Adrenal gland (tissue), 9 donors: ENCODE measurements at regions not wholly inside any gene's neighbourhood (a gene's known extent, or its start where the extent isn't known, plus 50 kb on each side); places are given as distances from the start of the nearest gene placed in this dataset.
A peak's percentile ranks its signal among the peaks of the same experiment; 100 is the strongest.

Source experiments
- DNase-seq, 7 donors: peaks; one replicate each; pipeline ENCODE4 v3.0.0-alpha.2; 2019 to 2020
- H3K27ac ChIP-seq, 5 donors: fragments of 200-600 bp; sonication (generic) in 4 of 5; 1 replicate in 3 of 5; 2 replicates in 2 of 5; pipeline versions ENCODE4 v1.5.1 to v1.8.0; 2016 to 2020; ENCODE audit warnings: mild to moderate bottlenecking in 1 of 5
- H3K27me3 ChIP-seq: fragments of 200-600 bp; 2 replicates; pipeline ENCODE4 v1.8.0; 2021
- H3K36me3 ChIP-seq, 2 donors: fragments of 200-600 bp; replicated peaks in 1 of 2; 1 replicate in 1 of 2; 2 replicates in 1 of 2; pipeline versions ENCODE4 v1.5.1 to v1.8.0; 2018 to 2022
- H3K4me1 ChIP-seq, 2 donors: fragments of 200-600 bp; replicated peaks in 1 of 2; 1 replicate in 1 of 2; 2 replicates in 1 of 2; pipeline versions ENCODE4 v1.5.1 to v1.8.0; 2018 to 2021
- H3K4me3 ChIP-seq, 4 donors: fragments of 200-600 bp; sonication (generic) in 3 of 4; one replicate each; pipeline ENCODE4 v1.5.1; 2016 to 2018
- H3K9me3 ChIP-seq, 3 donors: fragments of 200-600 bp; sonication (generic) in 1 of 3; replicated peaks in 1 of 3; 1 replicate in 2 of 3; 2 replicates in 1 of 3; pipeline versions ENCODE4 v1.5.1 to v1.8.0; 2016 to 2021
- POLR2A ChIP-seq, 2 donors: fragments of 450-650 bp; IDR thresholded peaks; one replicate each; pipeline ENCODE4 v1.6.1; 2017; ENCODE audit warnings: antibody characterized with exemption in 2 of 2, mild to moderate bottlenecking in 2 of 2, moderate library complexity in 1 of 2
- WGBS, 4 donors: extraction: QIAGEN DNeasy Blood & Tissue Kit in 2 of 4; methylation state at CpG; one replicate each; pipeline versions ENCODE4 v1.1.5 to v1.1.7; 2013 to 2017; 5-methylcytosine and 5-hydroxymethylcytosine counted together
- intact Hi-C, 2 donors: fragments of 100-400 bp; cut with DNase I; formaldehyde crosslinking; loops; one replicate each; pipeline versions ENCODE4 v1.14.1 to v1.15.0; 2022 to 2023
- TF ChIP-seq, protein P1 (sequence below), 6 experiments: fragments of 450-650 bp in 4 of 6; fragments of 200-600 bp in 2 of 6; sonication (generic) in 1 of 6; IDR thresholded peaks; 1 replicate in 5 of 6; 2 replicates in 1 of 6; pipeline versions ENCODE4 v1.5.1 to v1.8.0; 2016 to 2021; ENCODE audit warnings: antibody characterized with exemption in 6 of 6, mild to moderate bottlenecking in 2 of 6, moderate library complexity in 1 of 6
- donor health status: healthy with polysubstance abuse.
- donor health status: Bipolar disorder and iron deficiency.
- donor health status: DM: yes; HTN: yes; CAD: no.
- donor health status: DM: no; HTN: no; CAD: no.
- donor health status: DM: no; HTN: no; CAD: no.

DNA sequence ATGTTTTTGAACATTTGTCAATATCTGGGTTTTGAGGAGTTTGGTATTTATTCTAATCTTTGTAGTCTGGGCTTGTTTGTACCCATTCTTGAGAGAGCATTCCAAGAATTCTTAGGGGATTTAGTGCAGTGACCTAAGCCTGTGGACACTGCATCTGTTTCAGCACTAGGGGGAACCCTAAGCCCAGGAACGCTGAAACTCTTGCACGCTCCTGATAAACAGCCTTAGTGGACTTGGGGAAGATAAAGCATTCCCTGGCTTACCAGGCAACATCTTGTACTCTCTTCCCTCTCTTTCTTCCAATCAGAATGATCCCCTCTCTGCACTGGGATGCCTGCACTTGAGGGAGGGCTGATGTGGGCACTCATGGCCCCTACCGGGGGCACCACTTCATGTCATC lies 654.9 kb upstream of the HTR2C start:
- peaks cover 8% of the 10 kb centered on the region for H3K27me3 ChIP-seq
- no peaks in the 10 kb centered on the region for H3K4me1 ChIP-seq
- DNase-seq = peak in 6 of 7 donors; percentile 16 to 47 (median 36)
- no peak overlapping the region for H3K27ac ChIP-seq
- no peaks in the 10 kb centered on the region for H3K36me3 ChIP-seq
- intact Hi-C loops = no loop called here
- no peak for TF ChIP-seq POLR2A (IDR thresholded peaks at IDR 0.05)
- TF ChIP-seq, protein P1, sequence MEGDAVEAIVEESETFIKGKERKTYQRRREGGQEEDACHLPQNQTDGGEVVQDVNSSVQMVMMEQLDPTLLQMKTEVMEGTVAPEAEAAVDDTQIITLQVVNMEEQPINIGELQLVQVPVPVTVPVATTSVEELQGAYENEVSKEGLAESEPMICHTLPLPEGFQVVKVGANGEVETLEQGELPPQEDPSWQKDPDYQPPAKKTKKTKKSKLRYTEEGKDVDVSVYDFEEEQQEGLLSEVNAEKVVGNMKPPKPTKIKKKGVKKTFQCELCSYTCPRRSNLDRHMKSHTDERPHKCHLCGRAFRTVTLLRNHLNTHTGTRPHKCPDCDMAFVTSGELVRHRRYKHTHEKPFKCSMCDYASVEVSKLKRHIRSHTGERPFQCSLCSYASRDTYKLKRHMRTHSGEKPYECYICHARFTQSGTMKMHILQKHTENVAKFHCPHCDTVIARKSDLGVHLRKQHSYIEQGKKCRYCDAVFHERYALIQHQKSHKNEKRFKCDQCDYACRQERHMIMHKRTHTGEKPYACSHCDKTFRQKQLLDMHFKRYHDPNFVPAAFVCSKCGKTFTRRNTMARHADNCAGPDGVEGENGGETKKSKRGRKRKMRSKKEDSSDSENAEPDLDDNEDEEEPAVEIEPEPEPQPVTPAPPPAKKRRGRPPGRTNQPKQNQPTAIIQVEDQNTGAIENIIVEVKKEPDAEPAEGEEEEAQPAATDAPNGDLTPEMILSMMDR (IDR thresholded peaks at IDR 0.05) = peak in 5 of 6 experiments; percentile 41 to 64 (median 50)
- no peak overlapping the region for H3K4me3 ChIP-seq
- no peaks in the 10 kb centered on the region for H3K9me3 ChIP-seq
- WGBS, 4 donors = 33 to 72% (median 47%) methylated on average over 2 to 3 of the region's 3 CpGs

DNA sequence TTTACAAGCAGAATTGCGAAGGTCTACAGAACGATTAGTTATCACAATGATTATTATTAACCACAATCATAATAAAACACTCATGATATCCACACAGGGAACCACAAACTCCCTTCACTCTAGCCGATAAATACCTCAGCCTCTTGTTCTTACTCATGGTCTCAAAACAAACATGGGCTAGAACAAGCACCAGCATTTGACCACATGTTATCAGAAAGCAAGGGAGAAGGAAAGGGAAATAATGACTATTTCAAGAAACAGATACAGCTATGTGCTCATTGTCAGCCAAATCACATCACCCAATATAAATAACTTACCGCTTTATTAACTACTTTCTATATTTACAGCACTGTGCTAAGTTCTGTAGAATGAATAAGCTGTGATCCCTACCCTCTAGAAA lies 663.2 kb upstream of the HTR2C start:
- Histone ChIP-seq H3K27me3 (peaks cover 5% of the 10 kb centered on the region), H3K27ac (no peak overlapping the region), H3K36me3 (no peaks in the 10 kb centered on the region), H3K4me3 (no peak overlapping the region), H3K9me3 (no peaks in the 10 kb centered on the region), H3K4me1 (no peaks in the 10 kb centered on the region)
- DNase-seq = no peak
- 69 to 76% (median 75%) methylated on average over 4 of the region's 4 CpGs for WGBS, 4 donors
- intact Hi-C loops = no loop called here
- no peak for TF ChIP-seq POLR2A (IDR thresholded peaks at IDR 0.05)
- TF ChIP-seq, protein P1 (IDR thresholded peaks at IDR 0.05) = no peak

DNA sequence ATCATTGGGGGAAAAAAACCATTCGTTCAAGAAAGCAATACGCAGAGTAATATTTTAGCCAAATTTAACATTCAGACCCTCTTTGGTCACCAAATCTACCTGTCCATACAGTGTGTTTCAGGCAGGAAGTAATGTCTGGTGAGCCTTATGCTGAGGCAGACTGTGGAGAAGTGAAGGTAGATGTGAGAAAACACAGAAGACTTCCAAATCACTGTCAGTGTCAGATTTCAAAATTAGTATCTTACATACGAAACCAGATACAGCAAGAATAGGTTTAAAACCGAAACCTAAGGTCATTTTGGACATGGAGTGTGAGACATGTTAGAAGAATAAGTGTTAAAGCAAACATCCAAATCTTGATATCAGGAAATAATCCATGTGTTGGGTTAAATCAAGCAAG lies 664.5 kb upstream of the HTR2C start:
- Histone ChIP-seq H3K27ac (no peak overlapping the region), H3K4me3 (no peak overlapping the region), H3K27me3 (peaks cover 10% of the 10 kb centered on the region), H3K9me3 (no peaks in the 10 kb centered on the region), H3K4me1 (no peaks in the 10 kb centered on the region), H3K36me3 (no peaks in the 10 kb centered on the region)
- intact Hi-C loops = no loop called here
- DNase-seq = no peak
- TF ChIP-seq POLR2A (IDR thresholded peaks at IDR 0.05) = no peak
- TF ChIP-seq, protein P1 (IDR thresholded peaks at IDR 0.05) = no peak
- WGBS, 4 donors = 64 to 74% (median 70%) methylated on average over 4 of the region's 4 CpGs

DNA sequence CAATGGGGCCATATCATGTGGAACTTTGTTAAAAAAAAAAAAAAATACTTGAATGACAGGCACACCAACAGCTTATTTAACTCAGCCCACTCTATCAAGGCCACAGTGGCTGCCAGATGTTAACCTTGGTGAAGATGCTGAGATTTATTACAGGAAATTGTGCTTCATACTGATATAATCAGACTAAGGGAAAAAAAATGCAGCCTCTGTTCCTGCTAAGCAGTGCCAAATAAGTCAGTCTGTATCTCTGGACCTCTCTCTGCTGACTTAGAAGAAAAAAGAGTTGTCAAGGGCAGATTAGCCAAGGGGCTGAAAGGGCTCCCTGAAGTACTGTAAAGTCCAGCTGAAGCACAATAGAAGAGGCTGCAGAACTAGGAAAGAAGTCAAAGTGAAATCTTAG lies 677.7 kb upstream of the HTR2C start:
- intact Hi-C loops = no loop called here
- H3K4me3 ChIP-seq = no peak overlapping the region
- H3K27me3 ChIP-seq = peaks cover 11% of the 10 kb centered on the region
- DNase-seq = peak in 6 of 7 donors; percentile 24 to 66 (median 48)
- no peak for TF ChIP-seq POLR2A (IDR thresholded peaks at IDR 0.05)
- TF ChIP-seq, protein P1 (IDR thresholded peaks at IDR 0.05) = no peak
- H3K9me3 ChIP-seq = no peaks in the 10 kb centered on the region
- no peaks in the 10 kb centered on the region for H3K36me3 ChIP-seq
- no peak overlapping the region for H3K27ac ChIP-seq
- no peaks in the 10 kb centered on the region for H3K4me1 ChIP-seq
